ENCODE measurements at regions not wholly inside any gene's neighbourhood (a gene's known extent, or its start where the extent isn't known, plus 50 kb on each side); places are given as distances from the start of the nearest gene placed in this dataset.

DNA sequence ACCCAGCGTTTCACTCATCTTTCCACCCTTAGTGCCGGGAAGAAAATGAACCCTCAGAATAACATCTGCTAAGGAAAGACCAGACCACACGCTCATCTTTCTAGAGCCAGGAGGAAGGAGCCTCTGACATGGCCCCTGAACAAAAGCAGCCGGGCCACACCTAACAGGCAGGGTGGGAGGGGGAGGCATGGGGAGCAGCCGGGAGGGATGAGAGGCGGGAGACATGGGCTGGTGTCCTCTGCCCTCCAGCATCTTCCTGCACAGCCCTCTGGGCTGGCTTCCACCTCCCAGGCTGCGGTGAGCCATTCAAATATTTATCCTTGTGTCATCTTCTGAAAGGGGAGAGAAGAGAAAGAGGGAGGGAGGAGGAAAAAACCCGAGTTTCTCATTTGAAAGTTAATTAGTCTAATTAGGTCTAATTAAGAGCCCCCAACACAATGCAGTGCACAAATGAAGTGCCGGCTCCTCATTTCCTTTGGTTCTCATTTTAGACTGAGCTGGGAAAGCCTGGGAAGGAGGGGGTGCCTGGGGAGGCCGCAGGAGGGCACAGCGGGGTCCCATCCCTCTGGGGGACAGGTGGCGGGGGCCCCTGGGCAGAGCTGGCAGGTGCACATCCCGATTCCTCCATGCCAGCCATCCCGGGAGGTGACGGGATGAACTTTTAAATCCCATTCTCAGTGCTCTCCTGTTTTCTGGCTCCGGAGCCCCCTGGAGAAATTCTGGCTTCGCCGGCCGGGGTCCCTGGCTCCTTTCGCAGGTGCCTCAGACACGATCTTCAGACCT, 90.5 kb downstream of the ENGASE start:
- Mint-ChIP-seq H3K27ac (no peak overlapping the region), H3K27me3 (ENCODE audit: low read depth) (peaks cover 48% of the 10 kb centered on the region), H3K9me3 (no peaks in the 10 kb centered on the region), H3K4me3 (no peak overlapping the region), H3K4me1 (no peaks in the 10 kb centered on the region), H3K36me3 (no peaks in the 10 kb centered on the region)
- no peak for DNase-seq (ENCODE audit: low spot score in 2 of 2, unreplicated experiment in 2 of 2)
- TF ChIP-seq, protein P1, sequence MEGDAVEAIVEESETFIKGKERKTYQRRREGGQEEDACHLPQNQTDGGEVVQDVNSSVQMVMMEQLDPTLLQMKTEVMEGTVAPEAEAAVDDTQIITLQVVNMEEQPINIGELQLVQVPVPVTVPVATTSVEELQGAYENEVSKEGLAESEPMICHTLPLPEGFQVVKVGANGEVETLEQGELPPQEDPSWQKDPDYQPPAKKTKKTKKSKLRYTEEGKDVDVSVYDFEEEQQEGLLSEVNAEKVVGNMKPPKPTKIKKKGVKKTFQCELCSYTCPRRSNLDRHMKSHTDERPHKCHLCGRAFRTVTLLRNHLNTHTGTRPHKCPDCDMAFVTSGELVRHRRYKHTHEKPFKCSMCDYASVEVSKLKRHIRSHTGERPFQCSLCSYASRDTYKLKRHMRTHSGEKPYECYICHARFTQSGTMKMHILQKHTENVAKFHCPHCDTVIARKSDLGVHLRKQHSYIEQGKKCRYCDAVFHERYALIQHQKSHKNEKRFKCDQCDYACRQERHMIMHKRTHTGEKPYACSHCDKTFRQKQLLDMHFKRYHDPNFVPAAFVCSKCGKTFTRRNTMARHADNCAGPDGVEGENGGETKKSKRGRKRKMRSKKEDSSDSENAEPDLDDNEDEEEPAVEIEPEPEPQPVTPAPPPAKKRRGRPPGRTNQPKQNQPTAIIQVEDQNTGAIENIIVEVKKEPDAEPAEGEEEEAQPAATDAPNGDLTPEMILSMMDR (IDR thresholded peaks at IDR 0.05; ENCODE audit: unreplicated experiment), result no peak

DNA sequence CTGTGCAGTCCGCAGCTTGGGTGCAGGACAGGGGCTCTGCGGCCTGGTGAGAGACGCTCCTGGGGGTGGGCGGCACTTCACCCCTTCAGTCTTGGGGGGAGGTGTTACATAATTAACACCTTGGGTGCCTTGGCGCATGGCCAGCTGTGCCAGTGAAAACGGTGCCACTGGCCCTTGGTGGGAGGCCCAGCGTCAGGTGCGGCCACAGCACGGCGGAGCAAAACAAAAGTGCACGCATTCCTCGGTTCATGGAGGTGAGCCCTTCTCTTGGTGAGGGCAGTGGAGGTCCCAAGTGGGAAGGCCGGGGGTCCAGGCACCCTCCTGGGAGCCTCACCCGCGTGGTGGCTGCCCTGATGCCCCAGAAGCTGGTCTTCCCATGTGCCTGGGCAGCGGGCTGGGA, 89.8 kb downstream of the ENGASE start:
- Mint-ChIP-seq H3K36me3 (no peaks in the 10 kb centered on the region), H3K4me1 (no peaks in the 10 kb centered on the region), H3K27me3 (ENCODE audit: low read depth) (peaks cover 51% of the 10 kb centered on the region), H3K9me3 (no peaks in the 10 kb centered on the region), H3K4me3 (no peak overlapping the region), H3K27ac (no peak overlapping the region)
- TF ChIP-seq, protein P1 (IDR thresholded peaks at IDR 0.05; ENCODE audit: unreplicated experiment), result no peak
- no peak for DNase-seq (ENCODE audit: low spot score in 2 of 2, unreplicated experiment in 2 of 2)

DNA sequence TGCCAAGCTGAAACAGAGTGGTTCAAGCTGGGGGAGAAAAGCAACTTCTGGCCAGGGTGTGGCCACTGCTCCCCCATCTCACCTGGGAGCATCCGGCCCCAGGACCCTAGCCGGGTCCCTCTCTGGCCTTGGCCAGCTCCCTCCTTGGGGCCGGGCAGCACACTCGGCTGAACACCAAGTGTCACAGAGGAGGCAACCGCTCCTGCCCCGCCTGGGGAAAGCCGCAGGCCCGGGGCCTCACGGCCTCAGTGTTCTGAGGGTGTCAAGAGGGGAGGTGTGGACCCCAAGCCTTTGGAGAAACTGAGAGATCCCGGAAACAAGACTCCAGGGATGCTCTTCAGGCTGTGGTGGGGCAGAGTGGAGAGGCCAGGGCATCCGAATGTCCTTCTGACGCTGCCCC, 88.4 kb downstream of the ENGASE start:
- no peaks in the 10 kb centered on the region for H3K36me3 Mint-ChIP-seq
- DNase-seq (ENCODE audit: low spot score in 2 of 2, unreplicated experiment in 2 of 2), result no peak
- no peak overlapping the region for H3K4me3 Mint-ChIP-seq
- H3K4me1 Mint-ChIP-seq, result no peaks in the 10 kb centered on the region
- H3K27ac Mint-ChIP-seq, result no peak overlapping the region
- H3K27me3 Mint-ChIP-seq (ENCODE audit: low read depth), result peaks cover 55% of the 10 kb centered on the region
- TF ChIP-seq, protein P1 (IDR thresholded peaks at IDR 0.05; ENCODE audit: unreplicated experiment), result no peak
- no peaks in the 10 kb centered on the region for H3K9me3 Mint-ChIP-seq

DNA sequence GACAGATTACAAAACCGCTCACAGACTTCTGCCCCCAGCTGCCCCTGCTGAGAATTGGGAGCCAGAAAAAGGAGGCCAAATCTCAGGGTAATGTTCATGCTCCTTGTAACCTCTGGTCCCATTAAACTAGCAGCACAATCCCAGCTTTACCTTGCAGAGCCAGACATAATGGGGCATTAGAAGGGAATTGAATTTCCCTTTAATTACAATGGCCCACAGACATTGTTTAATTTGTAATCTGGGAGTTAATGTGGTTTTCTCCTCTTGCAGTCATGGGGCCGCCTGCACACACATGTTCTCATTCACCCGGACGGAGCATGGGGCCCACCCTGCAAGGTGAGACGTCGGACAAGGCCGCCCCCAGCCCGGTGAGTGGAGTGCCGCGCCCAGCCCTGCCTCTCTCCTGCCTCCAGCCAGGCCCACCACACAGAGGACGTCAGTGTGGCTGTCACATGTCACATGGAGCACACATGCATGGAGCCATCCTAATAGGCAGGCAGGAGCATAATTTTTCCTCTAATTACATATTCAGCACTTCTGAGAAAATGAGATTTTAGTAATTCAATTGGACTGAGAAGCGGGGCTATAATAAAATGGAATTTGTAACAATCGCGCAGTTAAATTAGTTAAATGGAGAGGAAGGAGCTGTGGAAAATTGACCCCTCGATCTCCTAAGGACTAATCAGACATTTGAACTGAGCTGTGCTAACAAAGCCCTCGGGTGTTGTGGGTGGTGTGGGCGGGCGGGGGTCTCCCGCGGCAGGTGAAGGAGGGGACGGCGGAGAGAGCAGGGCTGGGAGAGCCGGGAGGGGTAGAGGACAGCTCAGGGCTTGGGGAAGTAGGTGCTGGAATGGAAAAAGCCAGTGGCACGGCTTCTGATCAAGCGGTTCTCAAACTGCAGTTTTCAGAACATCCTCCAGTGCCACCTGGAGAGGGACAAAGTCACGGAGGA, 87.7 kb downstream of the ENGASE start:
- no peak overlapping the region for H3K27ac Mint-ChIP-seq
- no peaks in the 10 kb centered on the region for H3K9me3 Mint-ChIP-seq

DNA sequence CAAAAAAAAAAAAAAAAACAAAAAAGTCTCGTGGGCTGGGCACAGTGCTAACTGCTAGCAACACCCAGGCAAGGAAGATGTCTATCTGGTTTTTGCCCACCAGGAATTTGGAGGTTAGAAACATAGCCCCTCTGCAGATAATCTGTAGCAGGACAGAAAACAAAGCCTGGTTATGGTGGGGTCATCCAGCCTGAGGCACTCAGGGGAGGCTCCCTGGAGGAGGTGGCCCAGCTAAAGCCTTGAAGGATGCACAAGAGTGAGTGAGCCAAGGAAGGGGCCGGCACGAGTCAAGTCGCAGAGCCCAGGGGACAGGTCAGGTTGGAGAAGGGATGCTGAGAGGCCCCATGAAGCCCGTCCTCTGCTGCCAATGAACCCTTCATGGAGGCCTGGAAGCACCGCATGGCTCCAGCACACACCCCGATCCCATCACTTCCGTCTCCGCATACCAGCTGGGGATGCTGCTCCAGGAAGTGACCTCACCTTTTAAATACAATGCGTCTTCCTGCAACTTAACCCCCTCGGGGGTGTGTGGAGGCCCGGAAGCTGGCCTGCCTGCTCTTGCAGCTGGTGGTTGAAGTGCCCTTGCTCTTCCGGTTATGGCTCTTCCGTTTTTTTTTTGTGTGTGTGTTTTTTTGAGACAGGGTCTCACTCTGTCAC, 86.5 kb downstream of the ENGASE start:
- DNase-seq (ENCODE audit: low spot score in 2 of 2, unreplicated experiment in 2 of 2), result no peak
- no peaks in the 10 kb centered on the region for H3K4me1 Mint-ChIP-seq
- no peaks in the 10 kb centered on the region for H3K36me3 Mint-ChIP-seq
- no peak overlapping the region for H3K4me3 Mint-ChIP-seq
- TF ChIP-seq, protein P1 (IDR thresholded peaks at IDR 0.05; ENCODE audit: unreplicated experiment), result no peak
- H3K27me3 Mint-ChIP-seq (ENCODE audit: low read depth), result peaks cover 63% of the 10 kb centered on the region
- no peaks in the 10 kb centered on the region for H3K9me3 Mint-ChIP-seq
- H3K27ac Mint-ChIP-seq, result no peak overlapping the region

More for the DNA sequence above, 87.7 kb downstream of the ENGASE start:
- no peaks in the 10 kb centered on the region for H3K36me3 Mint-ChIP-seq
- TF ChIP-seq, protein P1 (IDR thresholded peaks at IDR 0.05; ENCODE audit: unreplicated experiment), result no peak
- no peak overlapping the region for H3K4me3 Mint-ChIP-seq
- H3K4me1 Mint-ChIP-seq, result no peaks in the 10 kb centered on the region
- no peak for DNase-seq (ENCODE audit: low spot score in 2 of 2, unreplicated experiment in 2 of 2)
- H3K27me3 Mint-ChIP-seq (ENCODE audit: low read depth), result peaks cover 61% of the 10 kb centered on the region
